GM12878 (cell line): ENCODE measurements at regions not wholly inside any gene's neighbourhood (a gene's known extent, or its start where the extent isn't known, plus 50 kb on each side); places are given as distances from the start of the nearest gene placed in this dataset.

Experiments used
- ATAC-seq: fragments of 200-7000 bp; cut with Tn5 transposase; 3 replicates; pipeline ENCODE4 v1.9.1; 2020; ENCODE audit warnings: mild to moderate bottlenecking, moderate library complexity
- BruUV-seq: library from RNA; stranded (reverse); fragments of 400-500 nt; replicated peaks from 2 replicates; lab custom pipeline; 2021; lab: Mats Ljungman, UMichigan
- CTCF ChIA-PET: fragments of 300-600 bp; sonication (Branson Sonifier 250); formaldehyde crosslinking; extraction: SDS; loops from one replicate; lab custom pipeline; 2021; ENCODE audit warnings: inconsistent platforms; lab: Yijun Ruan, JAX
- POLR2A ChIA-PET: fragments of 350-600 bp; formaldehyde crosslinking; extraction: SDS; loops from one replicate; lab custom pipeline; 2021; ENCODE audit warnings: inconsistent platforms; lab: Charles Lee
- RAD21 ChIA-PET: fragments of 300-600 bp; sonication (Branson Sonifier 250); formaldehyde crosslinking; loops from one replicate; lab custom pipeline; 2023; ENCODE audit warnings: antibody characterized with exemption; ENCODE audit not compliant: unreplicated experiment; lab: Charles Lee
- SMC1A ChIA-PET: fragments of 300-600 bp; sonication (Branson Sonifier 250); formaldehyde crosslinking; loops from one replicate; lab custom pipeline; 2023; ENCODE audit not compliant: unreplicated experiment, uncharacterized antibody; lab: Charles Lee
- DNase-seq: peaks from one replicate; pipeline ENCODE4 v3.0.0-alpha.2; 2011; ENCODE audit warnings: low read depth, low spot score
- FAIRE-seq: peaks from 3 replicates; lab custom pipeline; 2011; peaks lifted over from hg19 to GRCh38; lab: Jason Lieb, UNC
- H2AFZ ChIP-seq: 2 replicates; pipeline ENCODE4 v1.6.0; 2011; ENCODE audit warnings: low read depth, low read length, control low read depth; ENCODE audit not compliant: control insufficient read depth
- H3K27ac ChIP-seq: 2 replicates; pipeline ENCODE4 v1.5.1; 2011; ENCODE audit warnings: control low read depth; ENCODE audit not compliant: control insufficient read depth, insufficient read depth
- H3K27me3 ChIP-seq, 2 experiments: replicated peaks in 1 of 2; 2 replicates each; pipeline versions ENCODE4 v1.6.0 to v1.6.1; 2011; ENCODE audit warnings: low read length in 1 of 2; ENCODE audit not compliant: control insufficient read depth in 2 of 2, insufficient read depth in 2 of 2
- H3K36me3 ChIP-seq, 2 experiments: 2 replicates each; pipeline ENCODE4 v1.5.1; 2011; ENCODE audit warnings: low read length in 1 of 2; ENCODE audit not compliant: control insufficient read depth in 2 of 2, insufficient read depth in 2 of 2
- H3K4me1 ChIP-seq: 2 replicates; pipeline ENCODE4 v1.6.1; 2011; ENCODE audit warnings: mild to moderate bottlenecking, low read length, moderate library complexity, mixed read lengths; ENCODE audit not compliant: control insufficient read depth, insufficient read depth
- H3K4me2 ChIP-seq: 2 replicates; pipeline ENCODE4 v1.6.0; 2011; ENCODE audit warnings: control low read depth; ENCODE audit not compliant: control insufficient read depth, insufficient read depth
- H3K4me3 ChIP-seq: fragments of 200-600 bp; sonication (generic); 2 replicates; pipeline ENCODE4 v1.5.1; 2016
- H3K79me2 ChIP-seq: 2 replicates; pipeline ENCODE4 v1.6.0; 2011; ENCODE audit warnings: low read length; ENCODE audit not compliant: control insufficient read depth, insufficient read depth
- H3K9ac ChIP-seq: 2 replicates; pipeline ENCODE4 v1.8.0; 2011; ENCODE audit warnings: low read length, control low read depth, mixed read lengths; ENCODE audit not compliant: control insufficient read depth, insufficient read depth
- H3K9me3 ChIP-seq: replicated peaks from 3 replicates; pipeline ENCODE4 v1.5.1; 2011; ENCODE audit warnings: mild to moderate bottlenecking, low read length; ENCODE audit not compliant: control insufficient read depth, insufficient read depth
- H4K20me1 ChIP-seq: 2 replicates; pipeline ENCODE4 v1.6.0; 2011; ENCODE audit not compliant: control insufficient read depth, insufficient read depth
- ATF7 ChIP-seq: fragments of 450-650 bp; IDR thresholded peaks from 2 replicates; pipeline ENCODE4 v1.6.1; 2016; ENCODE audit warnings: low read depth, mild to moderate bottlenecking
- BHLHE40 ChIP-seq, 2 experiments: fragments of 450-650 bp in 1 of 2; IDR thresholded peaks; 2 replicates each; pipeline ENCODE4 v1.6.1; 2011 to 2017; ENCODE audit warnings: low read depth in 2 of 2, borderline replicate concordance in 1 of 2, improper control_type of control experiment in 1 of 2, low read length in 1 of 2, mild to moderate bottlenecking in 1 of 2
- IRF3 ChIP-seq: fragments of 450-650 bp; IDR thresholded peaks from 2 replicates; pipeline ENCODE4 v1.6.1; 2014; ENCODE audit warnings: mild to moderate bottlenecking
- JUNB ChIP-seq: IDR thresholded peaks from 2 replicates; pipeline ENCODE4 v1.6.1; 2016; ENCODE audit warnings: antibody characterized with exemption, mild to moderate bottlenecking
- MEF2A ChIP-seq: IDR thresholded peaks from 2 replicates; pipeline ENCODE4 v1.6.1; 2011; ENCODE audit warnings: low read depth, mild to moderate bottlenecking, low read length, moderate library complexity; ENCODE audit not compliant: insufficient read depth
- MEF2B ChIP-seq: fragments of 450-650 bp; IDR thresholded peaks from 2 replicates; pipeline ENCODE4 v1.6.1; 2018; ENCODE audit warnings: mild to moderate bottlenecking, moderate library complexity; ENCODE audit not compliant: partially characterized antibody, poor library complexity, severe bottlenecking
- PAX5 ChIP-seq: IDR thresholded peaks from 2 replicates; pipeline ENCODE4 v1.6.1; 2011; ENCODE audit warnings: low read depth, low read length, borderline replicate concordance
- RAD21 ChIP-seq: IDR thresholded peaks from 2 replicates; pipeline ENCODE4 v1.6.1; 2011; ENCODE audit warnings: mild to moderate bottlenecking, low read depth, low read length, moderate library complexity; ENCODE audit not compliant: insufficient read depth
- RELA ChIP-seq: fragments of 450-650 bp; IDR thresholded peaks from 2 replicates; pipeline ENCODE4 v1.8.0; 2014; ENCODE audit warnings: borderline replicate concordance; ENCODE audit not compliant: partially characterized antibody
- RUNX3 ChIP-seq: IDR thresholded peaks from 2 replicates; pipeline ENCODE4 v1.6.1; 2012; ENCODE audit warnings: low read length, inconsistent platforms
- SIX5 ChIP-seq: IDR thresholded peaks from 2 replicates; pipeline ENCODE4 v1.6.1; 2011; ENCODE audit warnings: mild to moderate bottlenecking, low read depth, low read length, moderate library complexity; ENCODE audit not compliant: severe bottlenecking
- SPI1 ChIP-seq: IDR thresholded peaks from 2 replicates; pipeline ENCODE4 v1.6.1; 2011; ENCODE audit warnings: low read depth, mild to moderate bottlenecking, low read length, moderate library complexity, borderline replicate concordance; ENCODE audit not compliant: insufficient read depth
- SUPT20H ChIP-seq: IDR thresholded peaks from 2 replicates; pipeline ENCODE4 v1.6.1; 2011; ENCODE audit warnings: low read depth, mild to moderate bottlenecking, low read length, moderate library complexity, borderline replicate concordance; ENCODE audit not compliant: control insufficient read depth
- TCF3 ChIP-seq: IDR thresholded peaks from 2 replicates; pipeline ENCODE4 v1.6.1; 2012; ENCODE audit warnings: low read depth, mild to moderate bottlenecking, low read length, borderline replicate concordance; ENCODE audit not compliant: insufficient read depth
- ZBTB40 ChIP-seq: fragments of 450-650 bp; IDR thresholded peaks from 2 replicates; pipeline ENCODE4 v1.6.1; 2016; ENCODE audit warnings: mild to moderate bottlenecking, moderate library complexity, borderline replicate concordance
- ZNF274 ChIP-seq: IDR thresholded peaks from one replicate; pipeline ENCODE4 v1.8.0; 2011; ENCODE audit not compliant: insufficient read length, insufficient read depth
- ZNF384 ChIP-seq: IDR thresholded peaks from 2 replicates; pipeline ENCODE4 v1.6.1; 2012; ENCODE audit warnings: low read depth, mild to moderate bottlenecking, low read length, improper control_type of control experiment, borderline replicate concordance
- ZNF622 ChIP-seq: fragments of 450-650 bp; IDR thresholded peaks from 2 replicates; pipeline ENCODE4 v1.6.1; 2017; ENCODE audit warnings: mild to moderate bottlenecking, inconsistent platforms
- WGBS: methylation state at CpG from one replicate; pipeline ENCODE4 v1.1.6; 2016; ENCODE audit warnings: low lambda C conversion rate; ENCODE audit not compliant: insufficient replicate concordance, insufficient coverage; ENCODE audit errors: missing lambda C conversion rate; 5-methylcytosine and 5-hydroxymethylcytosine counted together
- in situ Hi-C: fragments of 300-500 bp; cut with MboI; formaldehyde crosslinking; loops from 9 replicates; pipeline ENCODE4 v1.14.3; 2018; ENCODE audit warnings: mixed read lengths
- intact Hi-C: fragments of 100-400 bp; cut with micrococcal nuclease; formaldehyde crosslinking; loops from one replicate; pipeline ENCODE4 v1.14.2; 2022; ENCODE audit not compliant: unreplicated experiment
- TF ChIP-seq, protein P1 (sequence below): fragments of 450-650 bp; IDR thresholded peaks from 2 replicates; pipeline ENCODE4 v1.6.1; 2016; ENCODE audit warnings: mild to moderate bottlenecking

GRCh38 chr1:96515430-96515829, 206.2 kb upstream of the PTBP2 start:
- ChIA-PET SMC1A (no interaction called here), CTCF (no interaction called here), POLR2A (no interaction called here), RAD21 (no interaction called here)
- no peaks in the 10 kb centered on the region for H3K27me3 ChIP-seq
- no peak for FAIRE-seq
- H4K20me1 ChIP-seq: no peaks in the 10 kb centered on the region
- in situ Hi-C loops: no loop called here
- peak; percentile 85 for ATAC-seq
- no peak overlapping the region for H3K4me3 ChIP-seq
- H3K4me2 ChIP-seq: no peak overlapping the region
- 0 out of 2 replicates have a peak, but pooled peaks have one; percentile 9 for TF ChIP-seq JUNB
- no peak for TF ChIP-seq IRF3
- TF ChIP-seq RELA: no peak
- no peak for TF ChIP-seq SUPT20H
- no peak for TF ChIP-seq ZBTB40
- no peak for TF ChIP-seq TCF3
- TF ChIP-seq ZNF274: no peak
- TF ChIP-seq ZNF384: no peak
- TF ChIP-seq MEF2B: no peak
- peak; percentile 55 for TF ChIP-seq SPI1
- no peak for TF ChIP-seq RAD21
- TF ChIP-seq ATF7: no peak
- TF ChIP-seq SIX5: no peak
- 0 out of 2 replicates have a peak, but pooled peaks have one; percentile 9 for TF ChIP-seq PAX5
- no peak for TF ChIP-seq ZNF622
- TF ChIP-seq BHLHE40 (IDR thresholded peaks at IDR 0.05; ENCODE audit: borderline replicate concordance in 1 of 2, low read depth in 2 of 2, low read length in 1 of 2): no peak
- TF ChIP-seq RUNX3: peak; percentile 59
- no peak for TF ChIP-seq MEF2A
- TF ChIP-seq, protein P1, sequence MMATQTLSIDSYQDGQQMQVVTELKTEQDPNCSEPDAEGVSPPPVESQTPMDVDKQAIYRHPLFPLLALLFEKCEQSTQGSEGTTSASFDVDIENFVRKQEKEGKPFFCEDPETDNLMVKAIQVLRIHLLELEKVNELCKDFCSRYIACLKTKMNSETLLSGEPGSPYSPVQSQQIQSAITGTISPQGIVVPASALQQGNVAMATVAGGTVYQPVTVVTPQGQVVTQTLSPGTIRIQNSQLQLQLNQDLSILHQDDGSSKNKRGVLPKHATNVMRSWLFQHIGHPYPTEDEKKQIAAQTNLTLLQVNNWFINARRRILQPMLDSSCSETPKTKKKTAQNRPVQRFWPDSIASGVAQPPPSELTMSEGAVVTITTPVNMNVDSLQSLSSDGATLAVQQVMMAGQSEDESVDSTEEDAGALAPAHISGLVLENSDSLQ: peak; percentile 33; the same call in 1 of the 2 replicates
- H3K9me3 ChIP-seq: no peaks in the 10 kb centered on the region
- no peaks in the 10 kb centered on the region for H3K79me2 ChIP-seq
- intact Hi-C loops: no loop called here
- WGBS: 17% methylated on average over 3 of the region's 3 CpGs
- H3K27ac ChIP-seq: no peak overlapping the region
- H3K4me1 ChIP-seq: peaks cover 3% of the 10 kb centered on the region; the same call in 1 of the 2 replicates
- H3K36me3 ChIP-seq: no peaks in the 10 kb centered on the region
- no peak for DNase-seq
- H3K9ac ChIP-seq: no peak overlapping the region
- no TSS peak for BruUV-seq
- H2AFZ ChIP-seq: no peak overlapping the region
